SK-N-SH treated with all-trans-retinoic acid at 6 μM for 48 hours (cell line): ENCODE measurements at regions not wholly inside any gene's neighbourhood (a gene's known extent, or its start where the extent isn't known, plus 50 kb on each side); places are given as distances from the start of the nearest gene placed in this dataset.

ENCODE experiments used
- GLIS3 ChIP-seq: fragments of 250-450 bp; sonication (Bioruptor Pico); IDR thresholded peaks from 2 replicates; pipeline ENCODE4 v1.5.0; 2020; ENCODE audit warnings: mild to moderate bottlenecking, moderate library complexity
- POU6F1 ChIP-seq: fragments of 250-450 bp; sonication (Bioruptor Pico); IDR thresholded peaks from 2 replicates; pipeline ENCODE4 v1.8.0; 2021; ENCODE audit warnings: low read depth, mild to moderate bottlenecking, moderate library complexity, borderline replicate concordance

GRCh38 chr21:28136656-28137255 lies 855.9 kb downstream of the LTN1 start:
- no peak for TF ChIP-seq POU6F1 (CRISPR knock-in tag)
- no peak for TF ChIP-seq GLIS3 (CRISPR knock-in tag)
